NB4 (cell line): ENCODE measurements at regions not wholly inside any gene's neighbourhood (a gene's known extent, or its start where the extent isn't known, plus 50 kb on each side); places are given as distances from the start of the nearest gene placed in this dataset.
"Not testable (repeated sequence)": the region's sequence is repeated elsewhere in the genome, so short reads cannot be mapped to it uniquely, and the experiment has no call there.

Experiments
- DNase-seq: peaks from one replicate; pipeline ENCODE4 v3.0.0; 2010; ENCODE audit warnings: low read depth
- H3K4me3 ChIP-seq: one replicate; pipeline ENCODE4 v1.5.1; 2011; ENCODE audit warnings: mild to moderate bottlenecking, low read depth, low read length, moderate library complexity
- CTCF ChIP-seq: IDR thresholded peaks from one replicate; pipeline ENCODE4 v1.5.1; 2012; ENCODE audit warnings: low read depth, low read length
- MAX ChIP-seq: IDR thresholded peaks from 2 replicates; pipeline ENCODE4 v1.6.1; 2011; ENCODE audit warnings: low read depth, low read length
- MYC ChIP-seq: IDR thresholded peaks from 2 replicates; pipeline ENCODE4 v1.6.1; 2011; ENCODE audit warnings: low read depth, low read length
- POLR2A ChIP-seq: IDR thresholded peaks from 2 replicates; pipeline ENCODE4 v1.6.1; 2011; ENCODE audit warnings: mild to moderate bottlenecking; ENCODE audit not compliant: insufficient read length; ENCODE audit errors: extremely low read depth

GRCh38 chr13:89057862-89058261 is 1386.7 kb downstream of the SLITRK5 start:
- no peak for TF ChIP-seq MYC
- TF ChIP-seq POLR2A: no peak
- TF ChIP-seq CTCF: no peak
- no peak for TF ChIP-seq MAX
- H3K4me3 ChIP-seq: no peak overlapping the region
- no peak for DNase-seq

GRCh38 chr13:89061821-89062220 is 1390.7 kb downstream of the SLITRK5 start:
- no peak overlapping the region for H3K4me3 ChIP-seq
- TF ChIP-seq MYC (no peak), POLR2A (no peak), MAX (no peak), CTCF (no peak)
- DNase-seq: no peak

- no peak overlapping the region for H3K4me3 ChIP-seq
Observed at GRCh38 chr13:89066868-89067466, 1395.8 kb downstream of the SLITRK5 start.

GRCh38 chr13:89072979-89073378 is 1401.8 kb downstream of the SLITRK5 start:
- H3K4me3 ChIP-seq: no peak overlapping the region
- no peak for TF ChIP-seq MAX
- TF ChIP-seq CTCF: no peak
- no peak for TF ChIP-seq MYC
- TF ChIP-seq POLR2A: no peak

More at GRCh38 chr13:89066868-89067466, 1395.8 kb downstream of the SLITRK5 start:
- TF ChIP-seq CTCF (peak; percentile 56), MYC (no peak), MAX (no peak), POLR2A (no peak)
- peak; percentile 69 for DNase-seq

GRCh38 chr13:89076622-89077021 is 1405.5 kb downstream of the SLITRK5 start:
- TF ChIP-seq MYC: no peak
- no peak for TF ChIP-seq MAX
- no peak for TF ChIP-seq POLR2A
- no peak for TF ChIP-seq CTCF
- DNase-seq: no peak

More at GRCh38 chr13:89072979-89073378, 1401.8 kb downstream of the SLITRK5 start:
- no peak for DNase-seq

GRCh38 chr13:89082623-89083022 is 1411.5 kb downstream of the SLITRK5 start:
- H3K4me3 ChIP-seq: no peak overlapping the region
- DNase-seq: no peak
- TF ChIP-seq POLR2A (no peak), CTCF (no peak), MYC (no peak), MAX (no peak)

More at GRCh38 chr13:89076622-89077021, 1405.5 kb downstream of the SLITRK5 start:
- no peak overlapping the region for H3K4me3 ChIP-seq

- DNase-seq, H3K4me3 ChIP-seq: not testable (repeated sequence)
Observed at GRCh38 chr13:89088107-89088506, 1416.9 kb downstream of the SLITRK5 start.
